ENCODE measurements at regions not wholly inside any gene's neighbourhood (a gene's known extent, or its start where the extent isn't known, plus 50 kb on each side); places are given as distances from the start of the nearest gene placed in this dataset.
"Not testable (repeated sequence)": the region's sequence is repeated elsewhere in the genome, so short reads cannot be mapped to it uniquely, and the experiment has no call there.

DNA sequence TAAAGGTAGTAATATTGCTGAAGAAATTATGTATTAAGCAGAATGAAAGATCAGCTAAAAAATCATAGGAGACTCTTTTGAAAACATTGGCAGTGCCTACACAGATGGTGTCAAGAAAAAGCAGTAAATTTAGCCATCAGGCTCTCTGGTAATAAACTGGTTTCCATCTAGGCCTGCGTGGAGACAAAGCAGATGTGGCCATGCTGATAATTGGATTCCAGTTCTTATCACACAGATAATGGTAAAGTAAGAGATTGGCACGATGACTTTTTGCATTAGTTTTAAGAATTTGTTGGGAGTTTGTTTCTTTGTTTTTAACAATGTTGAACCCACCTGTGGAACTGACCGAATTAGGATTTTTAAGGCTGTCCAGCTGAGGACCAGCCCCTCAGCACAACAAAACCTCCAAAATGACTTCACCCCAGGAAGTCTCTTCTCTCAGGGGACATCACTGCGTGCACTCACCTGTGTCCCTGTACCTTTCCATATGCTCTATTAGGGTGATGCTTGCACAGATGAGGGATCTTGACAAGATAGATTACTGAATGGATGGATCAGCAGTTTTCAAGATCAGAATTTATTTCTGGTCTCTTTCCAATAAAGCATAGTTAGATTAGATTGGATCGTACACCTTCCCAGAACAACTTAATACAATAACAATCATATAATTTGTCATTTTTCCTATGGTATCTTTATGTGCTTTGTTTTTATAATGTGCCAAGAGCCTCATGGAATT is 69.1 kb upstream of the DNAJC10 start:
- DNase-seq: peak in 1 of 2 experiments; percentile 21

DNA sequence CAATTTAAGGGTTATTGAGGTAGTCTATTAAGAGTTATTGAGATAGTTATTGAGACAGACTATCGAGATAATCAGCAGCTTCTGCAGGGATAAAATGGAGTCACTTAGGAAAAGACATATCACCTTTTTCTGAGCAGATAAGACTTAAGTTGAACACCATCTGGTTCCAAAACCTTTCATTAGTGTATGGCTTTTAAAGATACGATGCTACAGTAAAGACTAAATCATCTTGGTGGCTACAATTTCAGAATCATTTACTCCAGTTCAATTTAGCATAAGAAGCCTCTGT is 68.6 kb upstream of the DNAJC10 start:
- no peak for DNase-seq

GRCh38 chr2:182649316-182649715 is 66.7 kb upstream of the DNAJC10 start:
- DNase-seq: peak; percentile 15 to 64

DNA sequence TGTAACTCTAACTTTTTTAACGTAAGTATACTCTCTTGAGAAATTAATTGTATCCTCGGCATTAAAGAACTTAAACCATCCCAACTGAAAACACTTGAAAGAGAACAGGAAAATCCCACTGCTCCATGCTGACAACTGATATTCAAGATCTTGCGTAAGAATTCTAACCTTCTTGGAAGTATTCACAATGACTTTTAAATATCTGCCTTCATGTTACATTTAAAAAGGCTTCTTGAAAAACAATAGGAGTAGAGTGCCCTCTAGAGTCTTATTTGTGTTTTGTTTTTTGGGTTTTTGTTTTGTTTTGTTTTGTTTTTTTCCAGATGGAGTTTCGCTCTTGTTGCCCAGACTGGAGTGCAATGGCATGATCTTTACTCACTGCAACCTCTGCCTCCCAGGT is 65.4 kb upstream of the DNAJC10 start:
- peak in 1 of 2 experiments; percentile 45 for DNase-seq

- DNase-seq: no peak
Observed at GRCh38 chr2:182652326-182652725, 63.7 kb upstream of the DNAJC10 start.

- no peak for DNase-seq
Observed at GRCh38 chr2:182655750-182656149, 60.3 kb upstream of the DNAJC10 start.

DNA sequence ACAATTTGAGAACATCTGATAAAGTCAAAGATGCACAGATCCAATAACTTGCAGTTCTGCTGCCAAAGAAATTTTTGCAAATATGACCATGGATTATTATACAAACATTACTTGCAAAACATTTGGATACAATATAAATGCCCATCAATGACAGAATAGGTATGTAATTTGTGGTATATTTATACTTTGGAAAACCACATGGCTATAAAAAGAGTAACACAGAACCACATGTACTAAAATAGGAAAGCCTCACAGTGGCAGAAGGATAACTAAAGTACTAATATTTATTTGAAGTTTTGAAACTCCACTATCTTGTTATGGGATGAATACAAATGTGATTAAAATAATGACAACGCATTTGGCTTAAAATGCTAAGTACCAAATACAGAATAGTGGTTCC is 51.8 kb upstream of the DNAJC10 start:
- no peak for DNase-seq

GRCh38 chr2:182665500-182665899 is 50.6 kb upstream of the DNAJC10 start:
- DNase-seq: not testable (repeated sequence)
